OCI-LY7 (cell line): ENCODE measurements at regions not wholly inside any gene's neighbourhood (a gene's known extent, or its start where the extent isn't known, plus 50 kb on each side); places are given as distances from the start of the nearest gene placed in this dataset.

Experiments used
- CTCF ChIP-seq: fragments of 200-600 bp; sonication (generic); conservative IDR thresholded peaks from 2 replicates; pipeline ENCODE4 v1.5.1; 2014; ENCODE audit warnings: mild to moderate bottlenecking, antibody characterized with exemption, low read length, moderate library complexity, mixed read lengths
- EZH2phosphoT487 ChIP-seq: fragments of 200-600 bp; sonication (generic); IDR thresholded peaks from 2 replicates; pipeline ENCODE4 v1.6.1; 2018; ENCODE audit warnings: low read depth, borderline replicate concordance, mild to moderate bottlenecking, mixed run types, antibody characterized with exemption, low read length, moderate library complexity, mixed read lengths

- TF ChIP-seq CTCF, result no peak
- no peak for TF ChIP-seq EZH2phosphoT487
These were observed 135.4 kb downstream of the SP3 start for GRCh38 chr2:173829727-173830126.
